GM10248 (cell line): ENCODE measurements at regions not wholly inside any gene's neighbourhood (a gene's known extent, or its start where the extent isn't known, plus 50 kb on each side); places are given as distances from the start of the nearest gene placed in this dataset.

Experiments
- CTCF ChIA-PET: fragments of 300-600 bp; sonication (Branson Sonifier 250); formaldehyde crosslinking; extraction: SDS; loops from one replicate; lab custom pipeline; 2021; ENCODE audit warnings: antibody characterized with exemption; lab: Yijun Ruan, JAX
- POLR2A ChIA-PET: fragments of 350-650 bp; sonication (Branson Sonifier 250); formaldehyde crosslinking; extraction: SDS; loops from one replicate; lab custom pipeline; 2020; ENCODE audit warnings: antibody characterized with exemption; lab: Yijun Ruan, JAX
- DNase-seq: peaks from one replicate; pipeline ENCODE4 v3.0.0; 2012; ENCODE audit errors: extremely low spot score
- TF ChIP-seq, protein P1 (sequence below): IDR thresholded peaks from 2 replicates; pipeline ENCODE4 v1.5.1; 2012; ENCODE audit warnings: mild to moderate bottlenecking, low read depth; ENCODE audit errors: extremely low read depth, missing control alignments, control extremely low read depth

DNA sequence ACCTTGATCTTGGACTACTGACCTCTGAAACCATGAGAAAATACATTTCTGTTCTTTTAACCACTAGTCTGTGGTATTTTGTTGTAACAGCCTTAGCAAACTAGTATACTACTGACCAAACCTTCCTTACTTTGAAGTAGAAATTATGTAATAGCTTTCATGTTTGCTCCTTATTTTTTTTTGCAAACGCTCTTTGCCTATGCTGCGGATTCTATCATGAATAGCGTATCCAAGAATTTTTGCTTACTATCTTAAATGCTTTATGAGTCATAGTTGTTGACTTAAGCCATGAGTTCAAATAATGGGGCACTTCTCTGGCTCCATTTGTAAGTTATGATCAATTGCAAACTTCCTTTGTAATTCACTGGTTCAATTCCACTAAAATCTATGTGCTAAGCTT is 154.8 kb upstream of the CYLC2 start:
- DNase-seq, result no peak
- TF ChIP-seq, protein P1, sequence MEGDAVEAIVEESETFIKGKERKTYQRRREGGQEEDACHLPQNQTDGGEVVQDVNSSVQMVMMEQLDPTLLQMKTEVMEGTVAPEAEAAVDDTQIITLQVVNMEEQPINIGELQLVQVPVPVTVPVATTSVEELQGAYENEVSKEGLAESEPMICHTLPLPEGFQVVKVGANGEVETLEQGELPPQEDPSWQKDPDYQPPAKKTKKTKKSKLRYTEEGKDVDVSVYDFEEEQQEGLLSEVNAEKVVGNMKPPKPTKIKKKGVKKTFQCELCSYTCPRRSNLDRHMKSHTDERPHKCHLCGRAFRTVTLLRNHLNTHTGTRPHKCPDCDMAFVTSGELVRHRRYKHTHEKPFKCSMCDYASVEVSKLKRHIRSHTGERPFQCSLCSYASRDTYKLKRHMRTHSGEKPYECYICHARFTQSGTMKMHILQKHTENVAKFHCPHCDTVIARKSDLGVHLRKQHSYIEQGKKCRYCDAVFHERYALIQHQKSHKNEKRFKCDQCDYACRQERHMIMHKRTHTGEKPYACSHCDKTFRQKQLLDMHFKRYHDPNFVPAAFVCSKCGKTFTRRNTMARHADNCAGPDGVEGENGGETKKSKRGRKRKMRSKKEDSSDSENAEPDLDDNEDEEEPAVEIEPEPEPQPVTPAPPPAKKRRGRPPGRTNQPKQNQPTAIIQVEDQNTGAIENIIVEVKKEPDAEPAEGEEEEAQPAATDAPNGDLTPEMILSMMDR, result no peak
- ChIA-PET CTCF (no interaction called here), POLR2A (no interaction called here)

DNA sequence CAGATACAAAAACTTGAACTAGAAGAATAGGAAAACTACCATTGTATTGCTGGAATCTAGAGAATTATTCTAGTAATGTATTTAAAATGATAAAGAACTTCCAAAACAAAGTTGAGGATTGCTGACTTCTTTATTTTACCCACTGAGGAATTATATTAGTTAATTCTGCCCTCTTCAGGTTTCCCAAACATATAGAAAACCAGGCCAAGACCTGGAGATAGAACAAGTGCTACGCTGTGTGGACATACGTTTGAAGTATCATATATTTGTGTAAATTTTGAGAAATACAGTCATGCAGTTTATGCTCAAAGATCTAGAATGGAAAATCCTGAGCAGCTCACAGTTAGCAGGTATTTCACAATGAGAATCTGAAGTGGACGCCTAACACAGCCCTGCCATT is 162.3 kb upstream of the CYLC2 start:
- ChIA-PET CTCF (interaction anchor here (1.1 kb wide), 1 partner anchor 9 kb away, joined by 4 read pairs; no protein-coding TSS in a partner anchor), POLR2A (no interaction called here)
- TF ChIP-seq, protein P1, result no peak
- no peak for DNase-seq

DNA sequence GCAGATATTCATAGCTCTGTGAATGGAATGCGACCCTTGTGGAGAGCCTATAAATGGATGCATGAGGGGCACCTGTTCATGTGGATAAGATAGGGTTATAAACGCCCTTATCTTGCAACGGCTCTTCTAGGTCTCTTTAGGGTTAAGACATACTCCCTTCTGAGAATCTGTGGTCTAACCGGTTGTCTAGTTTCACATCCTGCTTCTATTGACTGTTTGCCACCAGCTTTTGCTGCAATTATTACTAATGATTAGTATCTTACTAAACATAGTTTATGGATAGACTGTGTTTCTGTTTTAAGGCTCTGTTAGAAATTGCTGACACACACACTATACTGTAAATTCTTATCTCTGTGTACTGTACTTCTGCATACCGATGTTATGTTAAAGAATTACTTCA is 198.9 kb upstream of the CYLC2 start:
- DNase-seq, result no peak
- ChIA-PET CTCF (interaction anchor here (1.3 kb wide), 1 partner anchor 33 kb away, joined by 3 read pairs; no protein-coding TSS in a partner anchor), POLR2A (no interaction called here)
- TF ChIP-seq, protein P1, result no peak

DNA sequence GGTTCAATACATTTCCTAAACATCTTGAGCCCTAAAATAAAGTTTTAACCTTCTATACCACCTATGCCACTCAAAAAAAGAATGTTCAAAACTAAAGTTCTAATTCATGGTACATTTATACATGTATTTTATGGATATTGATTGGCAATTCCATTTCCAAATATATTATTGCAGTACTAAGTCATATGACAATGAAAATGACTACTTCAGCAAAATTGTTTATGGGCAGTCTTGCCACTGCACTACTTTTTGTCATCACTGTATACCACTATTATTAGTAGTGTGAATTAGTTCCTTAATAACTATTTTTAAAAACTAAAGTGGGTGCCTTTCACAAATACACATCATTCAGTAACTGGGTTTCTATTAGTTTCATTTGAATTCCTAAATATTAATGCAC is 199.6 kb upstream of the CYLC2 start:
- CTCF ChIA-PET, result no interaction called here
- no peak for DNase-seq
- TF ChIP-seq, protein P1, result no peak
- POLR2A ChIA-PET, result no interaction called here

DNA sequence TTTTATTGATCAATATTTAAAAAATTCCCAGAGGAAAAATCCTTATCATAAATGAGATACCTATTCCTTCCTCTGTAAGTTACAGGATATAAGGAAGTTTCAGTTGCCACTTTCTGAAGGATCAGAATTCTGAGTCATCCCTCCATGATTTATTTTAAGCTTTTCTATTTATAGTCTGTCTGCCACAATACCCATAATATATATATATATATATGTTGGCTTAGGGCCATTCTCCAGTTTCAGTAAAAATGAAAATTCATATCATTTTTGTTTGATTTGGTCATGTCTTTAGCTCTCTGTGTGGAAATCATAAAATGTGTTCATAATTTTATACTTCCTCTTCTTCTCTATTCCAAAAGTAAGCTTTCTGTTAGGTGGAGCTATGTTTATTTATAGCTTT is 215.8 kb upstream of the CYLC2 start:
- no peak for DNase-seq
- TF ChIP-seq, protein P1, result no peak
- CTCF ChIA-PET, result no interaction called here
- POLR2A ChIA-PET, result no interaction called here

DNA sequence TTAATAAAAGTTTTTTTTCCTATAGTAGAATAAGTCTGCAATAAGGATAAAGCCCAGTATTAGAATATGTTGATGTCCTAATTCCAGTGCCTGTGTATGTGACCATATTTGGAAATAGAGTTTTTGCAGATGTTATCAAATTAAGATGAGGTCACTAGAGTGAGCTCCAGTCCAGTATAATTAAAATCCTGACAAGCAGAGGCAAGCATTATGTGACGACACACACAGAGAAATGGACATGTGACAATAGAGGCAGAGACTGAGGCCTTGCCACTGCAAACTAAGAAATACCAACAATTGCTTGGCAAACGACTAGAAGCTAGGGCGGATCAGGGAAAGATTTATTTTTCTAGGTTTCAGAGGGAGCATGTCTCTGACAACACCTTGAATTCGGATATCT is 216.4 kb upstream of the CYLC2 start:
- DNase-seq, result no peak
- CTCF ChIA-PET, result no interaction called here
- POLR2A ChIA-PET, result no interaction called here
- TF ChIP-seq, protein P1, result no peak

DNA sequence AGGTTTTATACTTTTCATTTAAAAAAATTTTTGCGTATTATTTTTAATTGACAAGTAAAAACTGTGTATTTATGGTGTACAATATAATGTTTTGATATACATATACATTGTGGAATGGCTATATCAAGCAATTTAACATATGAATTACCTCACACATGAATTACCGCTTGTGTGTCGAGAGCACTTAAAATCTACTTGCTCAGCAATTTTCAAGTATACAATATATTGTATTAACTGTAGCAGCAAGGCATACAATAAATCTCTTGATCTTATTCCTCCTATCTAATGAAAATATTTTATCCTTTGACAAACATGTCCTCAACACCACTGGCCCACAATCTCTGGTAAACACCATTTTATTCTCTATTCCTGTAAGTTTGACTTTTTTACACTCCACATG is 224.4 kb upstream of the CYLC2 start:
- ChIA-PET POLR2A (no interaction called here), CTCF (no interaction called here)
- DNase-seq, result no peak
- TF ChIP-seq, protein P1, result no peak
